CD4-positive, alpha-beta T cell (primary cell): ENCODE measurements at regions not wholly inside any gene's neighbourhood (a gene's known extent, or its start where the extent isn't known, plus 50 kb on each side); places are given as distances from the start of the nearest gene placed in this dataset.

Experiments used
- ATAC-seq: fragments of 200-7000 bp; cut with Tn5 transposase; one replicate; pipeline ENCODE4 v1.10.0; 2022; ENCODE audit warnings: mild to moderate bottlenecking; ENCODE audit not compliant: poor library complexity
- CTCF ChIA-PET: fragments of 350-600 bp; sonication (Branson Sonifier 250); formaldehyde crosslinking; loops from one replicate; lab custom pipeline; 2021; ENCODE audit warnings: antibody characterized with exemption, inconsistent platforms; lab: Charles Lee
- POLR2A ChIA-PET: fragments of 350-600 bp; sonication (Branson Sonifier 250); formaldehyde crosslinking; loops from one replicate; lab custom pipeline; 2021; ENCODE audit warnings: antibody characterized with exemption, inconsistent platforms; lab: Charles Lee
- DNase-seq, 14 experiments: peaks; one replicate each; pipeline ENCODE4 v3.0.0-alpha.2; 2013 to 2020; ENCODE audit warnings: mixed read lengths in 2 of 14
- H3K27ac ChIP-seq, 2 donors: one replicate each; pipeline versions ENCODE4 v1.5.1 to v1.7.0; 2013; ENCODE audit warnings: low read length in 2 of 2, low read depth in 1 of 2, mild to moderate bottlenecking in 1 of 2
- H3K27me3 ChIP-seq, 2 experiments: 1 replicate in 1 of 2; 2 replicates in 1 of 2; pipeline versions ENCODE4 v1.6.1 to v1.7.0; 2013; ENCODE audit warnings: low read length in 2 of 2, control low read depth in 1 of 2, mild to moderate bottlenecking in 1 of 2, moderate library complexity in 1 of 2; ENCODE audit not compliant: insufficient read depth in 2 of 2, control insufficient read depth in 1 of 2
- H3K36me3 ChIP-seq: one replicate; pipeline ENCODE4 v1.6.1; 2013; ENCODE audit warnings: low read length, control low read depth; ENCODE audit not compliant: insufficient read depth
- H3K4me1 ChIP-seq: one replicate; pipeline ENCODE4 v1.6.1; 2013; ENCODE audit warnings: low read length, control low read depth; ENCODE audit not compliant: insufficient read depth
- H3K4me3 ChIP-seq: one replicate; pipeline ENCODE4 v1.5.1; 2013; ENCODE audit warnings: mild to moderate bottlenecking, low read length, moderate library complexity
- H3K9me3 ChIP-seq, 2 experiments: 1 replicate in 1 of 2; 2 replicates in 1 of 2; pipeline versions ENCODE4 v1.6.1 to v1.7.0; 2013; ENCODE audit warnings: low read length in 2 of 2, mild to moderate bottlenecking in 2 of 2, control low read depth in 1 of 2, moderate library complexity in 1 of 2; ENCODE audit not compliant: control insufficient read depth in 1 of 2, insufficient read depth in 1 of 2
- H3K27ac Mint-ChIP-seq: one replicate; pipeline ENCODE4 v1.8.0; 2020; ENCODE audit warnings: mixed read lengths
- H3K27me3 Mint-ChIP-seq: one replicate; pipeline ENCODE4 v1.8.0; 2021; ENCODE audit warnings: mixed read lengths
- H3K36me3 Mint-ChIP-seq: one replicate; pipeline ENCODE4 v1.8.0; 2021; ENCODE audit warnings: low read depth, mixed read lengths
- H3K4me1 Mint-ChIP-seq: one replicate; pipeline ENCODE4 v1.8.0; 2021; ENCODE audit warnings: low read depth, mixed read lengths
- H3K4me3 Mint-ChIP-seq: one replicate; pipeline ENCODE4 v1.8.0; 2020; ENCODE audit warnings: mild to moderate bottlenecking, mixed read lengths
- H3K9me3 Mint-ChIP-seq: one replicate; pipeline ENCODE4 v1.8.0; 2020; ENCODE audit warnings: mixed read lengths
- intact Hi-C, 2 experiments: fragments of 100-400 bp; cut with DNase I in 1 of 2; cut with micrococcal nuclease in 1 of 2; formaldehyde crosslinking; loops; one replicate each; pipeline versions ENCODE4 v1.15.1 to v1.9.0; 2023 to 2025; cut with DNase I, micrococcal nuclease
- TF ChIP-seq, protein P1 (sequence below): fragments of 200-600 bp; IDR thresholded peaks from one replicate; pipeline ENCODE4 v1.8.0; 2022; ENCODE audit warnings: antibody characterized with exemption, mild to moderate bottlenecking

DNA sequence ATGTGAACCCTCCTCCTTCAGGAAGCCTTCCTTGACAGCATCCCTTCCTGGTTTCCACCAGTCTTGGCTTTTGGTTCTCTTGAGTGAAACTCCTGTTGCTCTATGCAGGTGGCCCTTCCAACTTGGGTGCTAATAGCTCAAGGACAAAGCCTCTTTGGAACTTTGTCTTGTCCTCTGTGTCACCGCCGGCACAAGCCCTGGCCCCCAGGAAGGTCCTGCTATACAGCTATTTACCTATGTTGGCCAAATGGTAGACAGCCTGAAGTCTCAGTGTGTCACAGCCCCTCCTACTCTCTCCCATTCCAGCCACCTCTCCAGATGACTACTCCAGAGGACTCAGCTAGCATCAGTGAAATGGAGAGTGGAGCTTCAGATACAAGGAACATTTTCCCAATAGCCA is 94.7 kb upstream of the ZNF618 start:
- Mint-ChIP-seq H3K27me3 (peaks cover 22% of the 10 kb centered on the region), H3K4me1 (no peaks in the 10 kb centered on the region), H3K4me3 (no peak overlapping the region), H3K9me3 (no peaks in the 10 kb centered on the region), H3K27ac (no peak overlapping the region), H3K36me3 (no peaks in the 10 kb centered on the region)
- Histone ChIP-seq H3K4me1 (no peaks in the 10 kb centered on the region), H3K27me3 (peaks cover 0 to 2% of the 10 kb centered on the region in 2 experiments), H3K9me3 (no peaks in the 10 kb centered on the region), H3K27ac (no peak overlapping the region), H3K36me3 (no peaks in the 10 kb centered on the region), H3K4me3 (no peak overlapping the region)
- TF ChIP-seq, protein P1, sequence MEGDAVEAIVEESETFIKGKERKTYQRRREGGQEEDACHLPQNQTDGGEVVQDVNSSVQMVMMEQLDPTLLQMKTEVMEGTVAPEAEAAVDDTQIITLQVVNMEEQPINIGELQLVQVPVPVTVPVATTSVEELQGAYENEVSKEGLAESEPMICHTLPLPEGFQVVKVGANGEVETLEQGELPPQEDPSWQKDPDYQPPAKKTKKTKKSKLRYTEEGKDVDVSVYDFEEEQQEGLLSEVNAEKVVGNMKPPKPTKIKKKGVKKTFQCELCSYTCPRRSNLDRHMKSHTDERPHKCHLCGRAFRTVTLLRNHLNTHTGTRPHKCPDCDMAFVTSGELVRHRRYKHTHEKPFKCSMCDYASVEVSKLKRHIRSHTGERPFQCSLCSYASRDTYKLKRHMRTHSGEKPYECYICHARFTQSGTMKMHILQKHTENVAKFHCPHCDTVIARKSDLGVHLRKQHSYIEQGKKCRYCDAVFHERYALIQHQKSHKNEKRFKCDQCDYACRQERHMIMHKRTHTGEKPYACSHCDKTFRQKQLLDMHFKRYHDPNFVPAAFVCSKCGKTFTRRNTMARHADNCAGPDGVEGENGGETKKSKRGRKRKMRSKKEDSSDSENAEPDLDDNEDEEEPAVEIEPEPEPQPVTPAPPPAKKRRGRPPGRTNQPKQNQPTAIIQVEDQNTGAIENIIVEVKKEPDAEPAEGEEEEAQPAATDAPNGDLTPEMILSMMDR, result no peak
- intact Hi-C loops, result no loop called here
- ChIA-PET POLR2A (no interaction called here), CTCF (interaction anchor here (0.5 kb wide), 1 partner anchor 1282 kb away, joined by 3 read pairs; no protein-coding TSS in a partner anchor)
- no peak for DNase-seq
- no peak for ATAC-seq

DNA sequence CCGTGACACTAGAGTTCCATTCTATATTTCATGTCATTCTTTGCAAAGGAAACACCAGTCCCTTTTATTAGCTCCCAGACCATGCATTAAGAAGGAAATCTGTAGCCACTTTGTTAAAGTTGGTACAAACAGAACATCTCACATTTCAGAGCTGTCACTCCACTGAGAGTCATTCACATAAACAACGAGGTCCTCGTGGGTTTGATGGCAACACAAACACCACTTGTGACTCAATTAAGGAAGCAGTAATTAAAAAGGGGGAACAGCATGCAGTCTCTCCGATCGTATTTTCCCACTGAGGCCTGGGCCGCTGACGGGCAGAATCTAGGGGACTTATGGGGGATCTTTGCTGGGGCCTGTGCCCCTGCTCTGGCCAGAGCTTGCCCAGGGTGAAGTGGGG is 94.2 kb upstream of the ZNF618 start:
- peaks cover 22% of the 10 kb centered on the region for H3K27me3 Mint-ChIP-seq
- DNase-seq, result no peak

DNA sequence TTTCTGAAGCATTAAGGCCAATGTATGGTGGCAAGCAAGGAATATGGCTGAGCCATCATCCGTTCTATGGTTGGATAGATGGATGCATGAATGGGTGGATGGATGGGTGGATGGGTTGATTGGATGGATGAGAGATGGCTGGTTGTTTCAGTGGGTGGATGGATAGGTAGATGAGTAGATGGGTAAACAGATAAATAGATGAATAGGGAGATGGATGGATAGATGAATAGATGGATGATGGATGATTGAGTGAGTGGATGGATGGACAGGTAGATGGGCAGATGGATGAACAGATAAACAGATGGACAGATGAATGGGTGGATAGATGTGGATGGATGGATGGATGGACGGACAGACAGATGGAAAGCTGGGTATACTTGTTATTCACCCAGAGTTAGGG is 92.6 kb upstream of the ZNF618 start:
- POLR2A ChIA-PET, result no interaction called here

More for the DNA sequence above, 94.2 kb upstream of the ZNF618 start:
- no peak overlapping the region for H3K4me3 Mint-ChIP-seq
- no peaks in the 10 kb centered on the region for H3K4me1 Mint-ChIP-seq
- H3K27ac Mint-ChIP-seq, result no peak overlapping the region
- Histone ChIP-seq H3K27me3 (peaks cover 0 to 2% of the 10 kb centered on the region in 2 experiments), H3K4me3 (no peak overlapping the region), H3K36me3 (no peaks in the 10 kb centered on the region), H3K4me1 (no peaks in the 10 kb centered on the region), H3K9me3 (no peaks in the 10 kb centered on the region), H3K27ac (no peak overlapping the region)
- CTCF ChIA-PET, result no interaction called here
- TF ChIP-seq, protein P1, result no peak
- intact Hi-C loops, result no loop called here
- POLR2A ChIA-PET, result no interaction called here
- ATAC-seq, result no peak
- H3K36me3 Mint-ChIP-seq, result no peaks in the 10 kb centered on the region
- H3K9me3 Mint-ChIP-seq, result no peaks in the 10 kb centered on the region

More for the DNA sequence above, 92.6 kb upstream of the ZNF618 start:
- Mint-ChIP-seq H3K9me3 (no peaks in the 10 kb centered on the region), H3K4me1 (no peaks in the 10 kb centered on the region), H3K36me3 (no peaks in the 10 kb centered on the region), H3K27ac (no peak overlapping the region), H3K4me3 (no peak overlapping the region), H3K27me3 (peaks cover 16% of the 10 kb centered on the region)
- Histone ChIP-seq H3K27me3 (peaks cover 0 to 2% of the 10 kb centered on the region in 2 experiments), H3K27ac (no peak overlapping the region), H3K4me1 (no peaks in the 10 kb centered on the region), H3K9me3 (no peaks in the 10 kb centered on the region), H3K4me3 (no peak overlapping the region), H3K36me3 (no peaks in the 10 kb centered on the region)
- CTCF ChIA-PET, result interaction anchor here (0.8 kb wide), 1 partner anchor 11 kb away, joined by 3 read pairs; no protein-coding TSS in a partner anchor
- no peak for ATAC-seq
- TF ChIP-seq, protein P1, result no peak
- intact Hi-C loops, result no loop called here
- no peak for DNase-seq
